ENCODE measurements at regions not wholly inside any gene's neighbourhood (a gene's known extent, or its start where the extent isn't known, plus 50 kb on each side); places are given as distances from the start of the nearest gene placed in this dataset.

DNA sequence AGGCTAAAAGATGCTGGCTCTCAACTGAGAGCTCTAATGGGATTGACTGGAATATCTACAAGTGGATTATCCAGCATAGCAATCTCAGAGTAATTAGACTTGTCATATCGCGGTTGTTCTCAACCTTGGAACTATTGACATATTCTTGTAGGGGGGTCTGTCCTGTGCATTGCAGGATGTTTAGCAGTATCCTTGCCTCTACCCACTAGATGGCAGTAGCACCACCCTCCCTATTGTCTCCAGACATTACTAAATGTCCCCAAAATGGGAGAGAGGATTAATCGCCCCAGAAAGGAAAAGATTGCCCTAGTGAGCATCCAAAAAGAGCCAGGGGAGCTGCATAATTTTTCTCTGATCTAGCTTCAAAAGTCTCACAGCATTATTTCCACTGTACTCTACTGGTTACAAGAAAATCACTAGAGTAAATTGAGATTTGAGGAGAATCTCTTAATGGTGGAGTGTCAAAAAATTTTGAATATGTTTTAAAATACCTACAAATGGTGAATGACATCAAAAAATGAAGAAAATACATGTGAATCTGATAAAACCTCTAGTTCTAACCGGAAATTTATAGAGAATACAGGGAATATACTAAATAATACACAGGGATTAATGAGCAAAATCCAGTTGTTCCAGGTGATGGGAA lies 388.2 kb upstream of the AGTR1 start:
- TF ChIP-seq, protein P1, sequence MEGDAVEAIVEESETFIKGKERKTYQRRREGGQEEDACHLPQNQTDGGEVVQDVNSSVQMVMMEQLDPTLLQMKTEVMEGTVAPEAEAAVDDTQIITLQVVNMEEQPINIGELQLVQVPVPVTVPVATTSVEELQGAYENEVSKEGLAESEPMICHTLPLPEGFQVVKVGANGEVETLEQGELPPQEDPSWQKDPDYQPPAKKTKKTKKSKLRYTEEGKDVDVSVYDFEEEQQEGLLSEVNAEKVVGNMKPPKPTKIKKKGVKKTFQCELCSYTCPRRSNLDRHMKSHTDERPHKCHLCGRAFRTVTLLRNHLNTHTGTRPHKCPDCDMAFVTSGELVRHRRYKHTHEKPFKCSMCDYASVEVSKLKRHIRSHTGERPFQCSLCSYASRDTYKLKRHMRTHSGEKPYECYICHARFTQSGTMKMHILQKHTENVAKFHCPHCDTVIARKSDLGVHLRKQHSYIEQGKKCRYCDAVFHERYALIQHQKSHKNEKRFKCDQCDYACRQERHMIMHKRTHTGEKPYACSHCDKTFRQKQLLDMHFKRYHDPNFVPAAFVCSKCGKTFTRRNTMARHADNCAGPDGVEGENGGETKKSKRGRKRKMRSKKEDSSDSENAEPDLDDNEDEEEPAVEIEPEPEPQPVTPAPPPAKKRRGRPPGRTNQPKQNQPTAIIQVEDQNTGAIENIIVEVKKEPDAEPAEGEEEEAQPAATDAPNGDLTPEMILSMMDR (IDR thresholded peaks at IDR 0.05): peak in 2 of 3 experiments; percentile 8 to 39
- TF ChIP-seq POLR2A (IDR thresholded peaks at IDR 0.05): no peak
